Skeletal muscle tissue (tissue), 3 donors: ENCODE measurements at regions not wholly inside any gene's neighbourhood (a gene's known extent, or its start where the extent isn't known, plus 50 kb on each side); places are given as distances from the start of the nearest gene placed in this dataset.

Source experiments
- H3K27ac ChIP-seq: one replicate; pipeline ENCODE4 v1.7.0; 2013; ENCODE audit warnings: mild to moderate bottlenecking, low read depth, low read length, inconsistent platforms
- H3K27me3 ChIP-seq, 3 donors: one replicate each; pipeline ENCODE4 v1.7.0; 2013; ENCODE audit warnings: low read length in 3 of 3; ENCODE audit not compliant: control insufficient read depth in 3 of 3, insufficient read depth in 3 of 3
- H3K36me3 ChIP-seq, 3 donors: one replicate each; pipeline ENCODE4 v1.7.0; 2013; ENCODE audit warnings: low read length in 3 of 3; ENCODE audit not compliant: control insufficient read depth in 3 of 3, insufficient read depth in 3 of 3
- H3K4me1 ChIP-seq, 3 donors: one replicate each; pipeline ENCODE4 v1.7.0; 2013; ENCODE audit warnings: low read length in 3 of 3, mild to moderate bottlenecking in 3 of 3; ENCODE audit not compliant: control insufficient read depth in 3 of 3, insufficient read depth in 3 of 3
- H3K4me3 ChIP-seq, 3 donors: one replicate each; pipeline ENCODE4 v1.7.0; 2013; ENCODE audit warnings: low read length in 3 of 3
- H3K9ac ChIP-seq, 3 donors: one replicate each; pipeline ENCODE4 v1.7.0; 2013; ENCODE audit warnings: low read length in 3 of 3, mild to moderate bottlenecking in 3 of 3, moderate library complexity in 2 of 3, low read depth in 1 of 3
- H3K9me3 ChIP-seq, 3 donors: one replicate each; pipeline ENCODE4 v1.7.0; 2013; ENCODE audit warnings: low read length in 3 of 3; ENCODE audit not compliant: control insufficient read depth in 3 of 3
- donor health status: Osteomylitis.

DNA sequence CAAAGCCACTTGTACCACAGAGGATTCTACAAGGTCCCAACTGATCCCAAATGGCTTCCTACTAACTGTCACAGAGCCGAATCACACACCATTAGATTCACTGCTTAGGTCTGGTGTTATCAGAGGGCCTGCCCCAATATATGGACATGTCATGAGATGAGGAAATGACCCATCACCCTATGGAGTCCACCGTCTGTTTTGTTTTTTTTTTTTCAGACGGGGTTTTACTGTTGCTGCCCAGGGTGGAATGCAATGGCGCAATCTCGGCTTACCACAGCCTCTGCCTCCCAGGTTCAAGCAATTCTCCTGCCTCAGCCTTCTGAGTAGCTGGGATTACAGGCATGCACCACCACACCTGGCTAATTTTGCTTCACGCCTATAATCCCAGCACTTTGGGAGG, 83.8 kb upstream of the ETS2 start:
- Histone ChIP-seq H3K4me1 (no peaks in the 10 kb centered on the region), H3K4me3 (no peak overlapping the region), H3K36me3 (no peaks in the 10 kb centered on the region), H3K27ac (no peak overlapping the region), H3K27me3 (peaks cover 0 to 3% (median 2%) of the 10 kb centered on the region in 3 donors), H3K9ac (no peak overlapping the region), H3K9me3 (peaks cover 4 to 11% (median 6%) of the 10 kb centered on the region in 3 donors)

- Histone ChIP-seq H3K27ac (no peak overlapping the region), H3K9ac (no peak overlapping the region), H3K4me1 (no peaks in the 10 kb centered on the region), H3K36me3 (no peaks in the 10 kb centered on the region), H3K4me3 (no peak overlapping the region), H3K27me3 (peaks cover 0 to 3% (median 0%) of the 10 kb centered on the region in 3 donors), H3K9me3 (peaks cover 4 to 11% (median 6%) of the 10 kb centered on the region in 3 donors)
Observed at GRCh38 chr21:38725196-38726157, 80.3 kb upstream of the ETS2 start.

DNA sequence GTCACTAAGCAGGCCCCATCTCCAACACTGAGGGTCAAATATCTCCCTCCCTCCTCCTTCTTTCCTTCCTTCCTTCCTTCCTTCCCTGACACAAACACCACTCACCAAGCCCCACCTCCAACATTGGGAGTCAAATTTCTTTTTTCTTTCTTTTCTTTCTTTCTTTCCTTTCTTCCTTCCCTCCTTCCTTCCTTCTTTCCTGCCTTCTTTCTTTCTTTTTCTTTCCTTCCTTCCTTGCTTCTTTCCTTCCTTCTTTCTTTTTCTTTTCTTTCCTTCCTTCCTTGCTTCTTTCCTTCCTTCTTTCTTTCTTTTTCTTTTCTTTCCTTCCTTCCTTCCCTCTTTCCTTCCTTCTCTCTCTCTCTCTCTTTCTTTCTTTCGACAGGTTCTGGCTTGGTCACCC, 79.2 kb upstream of the ETS2 start:
- Histone ChIP-seq H3K9ac (no peak overlapping the region), H3K4me1 (no peaks in the 10 kb centered on the region), H3K4me3 (no peak overlapping the region), H3K9me3 (peaks cover 4 to 11% (median 6%) of the 10 kb centered on the region in 3 donors), H3K36me3 (no peaks in the 10 kb centered on the region), H3K27me3 (peaks cover 0 to 5% (median 0%) of the 10 kb centered on the region in 3 donors), H3K27ac (no peak overlapping the region)

DNA sequence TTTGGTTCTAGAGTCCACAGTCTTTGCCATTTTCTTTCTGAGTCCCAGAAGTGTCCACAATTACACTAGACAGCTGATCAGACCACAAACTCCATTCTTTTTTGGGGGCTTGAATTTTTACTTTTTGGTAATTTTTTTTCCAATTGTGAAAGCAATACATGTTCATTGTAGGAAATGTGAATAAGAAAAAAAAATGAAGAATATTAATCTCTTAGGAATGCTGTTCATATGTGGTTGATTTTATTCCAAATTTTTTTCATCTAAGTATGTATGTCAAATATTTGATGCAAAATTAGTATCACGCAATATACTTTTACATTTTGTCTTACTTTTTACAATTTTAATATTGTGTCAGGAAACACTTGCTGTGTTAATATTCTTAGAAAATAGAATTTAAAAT, 76.4 kb upstream of the ETS2 start:
- Histone ChIP-seq H3K4me3 (no peak overlapping the region), H3K4me1 (peaks cover 3 to 4% (median 3%) of the 10 kb centered on the region in 3 donors), H3K27me3 (peaks cover 0 to 5% (median 0%) of the 10 kb centered on the region in 3 donors), H3K27ac (no peak overlapping the region), H3K9ac (no peak overlapping the region), H3K36me3 (no peaks in the 10 kb centered on the region), H3K9me3 (peaks cover 4 to 11% (median 6%) of the 10 kb centered on the region in 3 donors)

DNA sequence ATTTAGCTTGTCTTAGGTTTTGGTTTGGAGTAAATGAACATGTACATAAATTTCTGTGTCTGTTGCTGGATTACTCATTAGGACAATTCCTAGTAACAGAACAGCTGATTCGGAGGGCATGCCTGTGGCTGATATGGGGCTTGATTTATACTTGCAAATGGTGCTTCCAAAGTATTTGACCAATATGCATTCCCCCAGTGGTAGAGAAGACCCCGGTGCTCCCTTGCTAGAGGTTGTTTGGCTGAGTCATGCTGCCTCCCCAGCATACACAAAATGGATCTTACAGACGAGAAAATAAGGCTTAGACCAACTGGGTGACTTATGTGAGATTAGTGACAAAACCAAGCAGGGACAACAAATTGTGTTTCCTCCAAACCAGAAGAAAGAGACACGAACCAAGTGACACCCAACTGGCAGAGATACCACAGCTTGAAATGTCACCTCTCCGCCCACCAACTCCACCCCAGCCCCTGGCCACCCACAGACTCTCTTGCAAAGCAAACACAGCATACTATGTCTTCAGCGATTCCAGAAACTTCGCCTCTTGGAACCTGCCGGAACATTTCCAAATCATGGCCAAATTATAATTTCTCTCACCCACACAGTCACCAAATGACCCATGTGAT, 75.9 kb upstream of the ETS2 start:
- Histone ChIP-seq H3K9ac (no peak overlapping the region), H3K27ac (no peak overlapping the region), H3K4me1 (peaks cover 3 to 5% (median 3%) of the 10 kb centered on the region in 3 donors), H3K36me3 (no peaks in the 10 kb centered on the region), H3K27me3 (peaks cover 0 to 5% (median 0%) of the 10 kb centered on the region in 3 donors), H3K4me3 (no peak overlapping the region), H3K9me3 (peaks cover 4 to 9% (median 6%) of the 10 kb centered on the region in 3 donors)

- Histone ChIP-seq H3K4me3 (peak overlapping the region; percentile 11 to 64 (median 61)), H3K27me3 (peaks cover 0 to 2% (median 0%) of the 10 kb centered on the region in 3 donors), H3K27ac (peak overlapping the region; percentile 1), H3K9me3 (no peaks in the 10 kb centered on the region), H3K9ac (no peak overlapping the region), H3K36me3 (no peaks in the 10 kb centered on the region), H3K4me1 (peaks cover 3 to 5% (median 3%) of the 10 kb centered on the region in 3 donors)
Observed at GRCh38 chr21:38733972-38734546, 71.7 kb upstream of the ETS2 start.

GRCh38 chr21:38734646-38735365, 70.9 kb upstream of the ETS2 start:
- Histone ChIP-seq H3K36me3 (no peaks in the 10 kb centered on the region), H3K4me1 (peaks cover 3 to 5% (median 3%) of the 10 kb centered on the region in 3 donors), H3K27ac (peak overlapping the region; percentile 1), H3K9me3 (no peaks in the 10 kb centered on the region), H3K4me3 (no peak overlapping the region), H3K27me3 (peaks cover 0 to 2% (median 0%) of the 10 kb centered on the region in 3 donors), H3K9ac (no peak overlapping the region)

GRCh38 chr21:38735626-38736206, 70.0 kb upstream of the ETS2 start:
- Histone ChIP-seq H3K36me3 (no peaks in the 10 kb centered on the region), H3K27ac (no peak overlapping the region), H3K4me1 (peaks cover 3 to 5% (median 3%) of the 10 kb centered on the region in 3 donors), H3K9ac (no peak overlapping the region), H3K27me3 (peaks cover 0 to 2% (median 0%) of the 10 kb centered on the region in 3 donors), H3K9me3 (no peaks in the 10 kb centered on the region), H3K4me3 (no peak overlapping the region)

DNA sequence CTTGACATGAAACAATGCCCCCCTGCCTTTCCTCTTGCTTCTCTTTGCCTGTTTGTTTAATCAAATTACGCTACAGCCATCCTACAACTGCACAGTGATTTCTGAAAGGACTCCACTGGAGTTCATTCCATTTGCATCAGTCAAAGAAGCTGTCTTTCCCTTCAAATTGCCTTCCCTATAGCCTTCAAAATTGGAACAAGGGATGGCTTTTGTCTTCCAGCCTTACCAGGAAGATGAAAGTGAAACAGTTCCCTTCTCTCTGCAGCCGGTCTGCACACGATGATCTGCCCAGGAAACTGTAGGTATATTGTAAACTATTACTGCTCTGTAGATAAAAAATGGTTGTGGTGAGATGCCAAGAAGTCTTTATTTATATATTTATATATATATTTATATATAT, 65.6 kb upstream of the ETS2 start:
- Histone ChIP-seq H3K4me3 (no peak overlapping the region), H3K4me1 (no peaks in the 10 kb centered on the region), H3K9ac (no peak overlapping the region), H3K27me3 (no peaks in the 10 kb centered on the region), H3K9me3 (no peaks in the 10 kb centered on the region), H3K36me3 (no peaks in the 10 kb centered on the region), H3K27ac (no peak overlapping the region)
